T-helper 2 cell treated with Interferon-gamma antibody and Interleukin-4, amounts not matched to agents 5 μg/mL and 100 μg/mL, for 36 hours (primary cell): ENCODE measurements at regions not wholly inside any gene's neighbourhood (a gene's known extent, or its start where the extent isn't known, plus 50 kb on each side); places are given as distances from the start of the nearest gene placed in this dataset.

Source experiments
- DNase-seq: peaks from one replicate; pipeline ENCODE4 v3.0.0; 2021; ENCODE audit warnings: low spot score
- H3K27ac Mint-ChIP-seq: one replicate; pipeline ENCODE4 v1.8.0; 2021; ENCODE audit warnings: mild to moderate bottlenecking, mixed read lengths
- H3K27me3 Mint-ChIP-seq: one replicate; pipeline ENCODE4 v1.8.0; 2021; ENCODE audit warnings: low read depth, mixed read lengths
- H3K36me3 Mint-ChIP-seq: one replicate; pipeline ENCODE4 v1.8.0; 2021; ENCODE audit warnings: low read depth, mixed read lengths
- H3K4me1 Mint-ChIP-seq: one replicate; pipeline ENCODE4 v1.8.0; 2021; ENCODE audit warnings: low read depth, mixed read lengths
- H3K4me3 Mint-ChIP-seq: one replicate; pipeline ENCODE4 v1.8.0; 2022; ENCODE audit warnings: mild to moderate bottlenecking, moderate library complexity, mixed read lengths
- H3K9me3 Mint-ChIP-seq: one replicate; pipeline ENCODE4 v1.8.0; 2021; ENCODE audit warnings: mixed read lengths

DNA sequence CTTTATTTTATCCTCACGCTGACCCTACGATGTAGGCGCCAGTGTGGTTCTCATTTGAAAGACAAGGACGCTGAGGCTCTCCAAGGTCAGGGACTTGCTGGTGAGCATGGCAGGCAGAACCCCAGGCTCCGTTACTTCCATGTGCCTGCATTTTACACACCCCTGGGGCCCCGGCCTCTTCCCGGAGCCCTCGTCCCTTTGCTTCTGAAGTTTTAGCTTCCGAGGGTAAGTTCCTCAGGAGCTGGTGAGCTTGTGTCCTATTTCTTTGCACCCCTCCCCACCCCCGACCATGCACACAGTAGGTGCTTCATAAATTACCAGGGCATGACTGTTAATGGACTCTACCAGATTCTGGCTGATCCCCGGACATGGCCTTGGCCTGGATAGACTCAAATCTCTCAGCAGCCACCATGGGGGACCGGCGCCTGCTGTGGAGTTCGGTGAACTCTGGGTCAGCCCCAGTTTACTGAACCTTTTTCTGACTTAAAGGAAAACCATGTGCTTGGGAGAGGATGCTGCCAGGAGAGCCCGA lies 59.3 kb upstream of the RNU6ATAC start:
- Mint-ChIP-seq H3K36me3 (no peaks in the 10 kb centered on the region), H3K4me1 (no peaks in the 10 kb centered on the region), H3K4me3 (no peak overlapping the region), H3K27me3 (no peaks in the 10 kb centered on the region), H3K27ac (no peak overlapping the region), H3K9me3 (no peaks in the 10 kb centered on the region)
- no peak for DNase-seq

DNA sequence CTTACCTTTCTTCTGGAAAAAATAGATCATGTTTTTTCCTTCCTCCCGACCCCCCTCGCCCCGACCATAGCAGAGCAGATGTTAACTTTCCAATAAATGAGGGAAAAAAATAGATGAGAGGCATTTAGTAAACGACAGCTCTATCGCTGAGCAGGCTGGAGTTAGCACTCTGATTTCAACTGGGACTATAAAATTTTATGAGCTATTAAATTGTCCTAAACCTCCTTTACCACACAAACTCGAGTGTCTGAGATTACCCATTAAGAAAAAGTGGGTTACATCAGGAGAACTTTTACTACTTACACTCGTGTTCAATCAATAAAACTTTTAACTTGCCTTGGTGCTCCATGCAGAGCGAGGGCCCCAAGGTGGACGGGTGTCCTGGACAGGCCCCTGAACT lies 59.8 kb upstream of the RNU6ATAC start:
- no peaks in the 10 kb centered on the region for H3K36me3 Mint-ChIP-seq
- H3K9me3 Mint-ChIP-seq = no peaks in the 10 kb centered on the region
- no peaks in the 10 kb centered on the region for H3K27me3 Mint-ChIP-seq
- no peak for DNase-seq
- H3K4me3 Mint-ChIP-seq = no peak overlapping the region
- H3K4me1 Mint-ChIP-seq = no peaks in the 10 kb centered on the region
- H3K27ac Mint-ChIP-seq = no peak overlapping the region

DNA sequence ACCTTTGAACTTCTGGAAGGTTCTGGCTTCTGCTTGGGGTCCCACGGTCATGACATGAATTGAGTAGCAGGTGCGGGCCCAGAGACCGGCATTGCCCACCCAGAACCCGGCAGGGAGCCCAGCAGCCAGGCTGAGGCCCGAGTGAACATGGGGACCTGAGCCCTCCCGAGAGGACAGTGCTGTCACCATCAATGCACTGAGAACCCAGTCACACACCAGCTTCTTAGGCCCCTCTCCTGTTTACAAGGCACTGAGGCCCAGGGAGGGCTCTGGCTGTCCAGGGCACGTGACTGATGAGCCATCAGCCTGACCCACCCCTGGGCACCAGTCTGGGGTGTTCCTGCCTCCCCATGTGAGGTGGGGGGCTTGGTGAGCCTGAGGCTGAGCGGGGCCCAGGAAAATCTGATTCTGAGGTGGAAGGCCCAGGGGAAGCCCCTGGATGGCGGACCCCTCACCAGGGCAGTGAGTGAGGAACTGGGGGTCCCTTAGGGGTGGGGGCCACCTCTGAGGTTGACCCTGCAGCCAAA lies 60.3 kb upstream of the RNU6ATAC start:
- DNase-seq = no peak
- H3K36me3 Mint-ChIP-seq = no peaks in the 10 kb centered on the region
- no peaks in the 10 kb centered on the region for H3K4me1 Mint-ChIP-seq
- H3K9me3 Mint-ChIP-seq = no peaks in the 10 kb centered on the region
- no peak overlapping the region for H3K4me3 Mint-ChIP-seq
- no peaks in the 10 kb centered on the region for H3K27me3 Mint-ChIP-seq
- H3K27ac Mint-ChIP-seq = no peak overlapping the region

DNA sequence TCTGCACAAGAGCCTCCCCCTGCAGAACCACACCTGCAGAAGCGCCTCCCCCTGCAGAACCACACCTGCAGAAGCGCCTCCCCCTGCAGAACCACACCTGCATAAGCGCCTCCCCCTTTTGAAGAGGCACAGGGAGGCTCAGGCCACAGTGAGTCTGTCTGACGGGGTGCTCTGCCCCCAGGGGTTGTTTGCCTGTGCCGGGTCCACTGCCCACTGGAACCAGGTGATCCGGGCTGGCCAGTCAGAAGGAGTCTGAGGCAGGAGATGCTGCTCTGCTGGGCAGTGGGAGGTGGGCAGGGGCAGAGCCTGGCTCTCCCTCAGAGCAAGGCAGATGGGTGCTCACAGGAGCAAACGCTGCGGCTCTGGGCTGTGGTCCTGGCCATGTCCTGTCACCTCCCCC lies 60.8 kb upstream of the RNU6ATAC start:
- no peak overlapping the region for H3K27ac Mint-ChIP-seq
- DNase-seq = no peak

DNA sequence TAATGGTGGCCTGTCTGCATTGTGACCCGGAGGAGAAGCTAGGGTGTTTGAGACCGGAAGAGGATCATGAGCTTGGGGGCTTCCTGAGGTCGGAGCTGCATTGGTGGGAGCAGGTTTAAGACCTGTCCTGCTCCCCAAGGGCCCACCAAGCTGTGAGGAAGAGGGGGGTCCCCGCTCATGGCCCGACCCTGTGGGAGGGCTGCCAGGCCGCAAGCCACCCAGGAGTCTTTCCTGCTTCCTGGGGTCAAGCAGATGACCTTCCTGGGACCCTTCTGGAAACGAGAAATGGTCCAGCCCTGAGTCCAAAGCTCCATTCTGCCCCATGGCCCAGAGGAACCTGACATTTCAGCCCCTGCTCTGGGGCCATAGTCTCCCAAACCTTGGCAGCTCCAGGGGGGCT lies 61.5 kb upstream of the RNU6ATAC start:
- Mint-ChIP-seq H3K36me3 (no peaks in the 10 kb centered on the region), H3K4me1 (no peaks in the 10 kb centered on the region), H3K9me3 (no peaks in the 10 kb centered on the region), H3K27ac (no peak overlapping the region), H3K27me3 (no peaks in the 10 kb centered on the region), H3K4me3 (no peak overlapping the region)
- DNase-seq = no peak

More for the DNA sequence above, 60.8 kb upstream of the RNU6ATAC start:
- Mint-ChIP-seq H3K9me3 (no peaks in the 10 kb centered on the region), H3K4me3 (no peak overlapping the region), H3K36me3 (no peaks in the 10 kb centered on the region), H3K4me1 (no peaks in the 10 kb centered on the region), H3K27me3 (no peaks in the 10 kb centered on the region)

DNA sequence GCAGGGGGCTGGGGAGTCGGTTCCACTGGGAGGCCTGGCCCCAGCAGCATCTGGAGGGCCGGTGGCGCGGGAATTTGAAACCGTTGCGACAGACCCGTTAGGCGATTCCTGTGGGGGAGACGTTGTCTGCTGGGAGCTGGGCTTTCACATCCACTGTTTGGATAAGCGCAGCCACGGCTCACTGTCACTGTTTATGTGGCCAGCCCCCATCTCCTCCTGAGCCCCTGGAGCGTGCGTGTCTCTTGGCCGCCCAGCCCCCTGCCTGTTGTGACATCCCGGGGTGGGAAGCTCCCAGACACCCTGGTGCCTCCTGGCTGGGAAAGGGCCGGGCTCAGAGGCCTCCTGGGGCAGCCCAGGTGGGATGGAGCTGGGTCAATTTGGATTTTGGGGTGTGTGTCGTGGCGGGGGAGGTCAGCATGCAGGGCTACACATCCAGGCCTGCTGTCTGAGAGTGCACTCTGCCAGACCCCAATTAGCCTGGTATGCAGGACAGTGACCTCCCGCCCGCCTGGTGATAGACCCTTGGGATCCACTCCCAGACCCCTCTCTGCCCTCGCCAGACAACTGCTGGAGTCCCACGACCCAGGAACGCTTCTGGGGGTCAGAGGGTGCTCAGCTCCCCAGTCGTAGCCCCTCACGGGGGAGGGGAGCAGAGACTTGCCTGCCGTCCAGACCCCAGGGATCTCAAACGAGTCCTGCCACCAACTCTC lies 62.0 kb upstream of the RNU6ATAC start:
- no peaks in the 10 kb centered on the region for H3K4me1 Mint-ChIP-seq

DNA sequence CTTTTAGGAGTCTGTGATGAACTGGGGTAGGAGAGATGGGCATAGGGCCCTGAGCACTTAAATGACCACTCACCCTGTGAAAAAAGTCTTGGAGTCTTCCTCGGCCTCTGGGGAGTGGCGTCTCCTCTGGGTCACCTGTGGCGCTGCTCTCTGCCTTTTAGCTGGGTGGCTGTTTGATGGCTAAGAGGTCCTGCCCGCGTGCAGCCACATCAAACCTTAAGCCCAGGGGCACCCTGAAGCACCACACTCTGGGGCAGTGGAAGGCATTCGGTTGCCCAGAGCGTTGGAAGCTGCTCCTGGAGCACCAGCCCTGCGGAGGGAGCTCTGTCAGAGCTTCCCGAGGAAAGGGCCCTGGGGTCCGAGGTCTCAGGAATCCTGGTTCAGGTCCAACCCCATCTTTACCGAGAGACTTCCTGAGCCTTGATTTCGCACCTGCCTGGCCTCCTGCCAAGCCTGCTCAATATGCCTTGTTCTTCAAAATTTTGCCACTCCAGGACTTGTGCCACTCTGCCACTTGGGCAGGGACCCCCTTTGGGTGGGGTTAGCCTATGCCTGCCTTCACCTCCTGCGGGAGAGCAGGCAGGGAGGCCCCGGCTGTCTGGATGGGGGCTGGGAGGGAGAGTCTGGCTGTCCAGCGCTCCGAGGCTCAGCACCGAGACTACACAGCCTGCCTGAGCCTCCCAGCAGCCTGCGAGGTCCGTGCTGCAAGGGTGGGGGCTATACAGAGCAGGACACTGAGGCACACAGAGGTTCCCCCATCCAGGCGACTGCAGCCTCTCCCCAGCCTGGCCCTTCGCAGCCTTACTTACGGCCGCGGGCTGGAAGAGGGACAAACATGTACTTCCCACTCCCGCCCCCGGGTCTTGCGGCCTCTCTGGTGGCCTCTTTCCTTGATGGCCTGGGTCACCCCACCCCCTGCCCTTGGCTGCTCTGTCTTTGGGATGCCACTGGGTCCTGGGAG lies 63.4 kb upstream of the RNU6ATAC start:
- H3K4me3 Mint-ChIP-seq = no peak overlapping the region
- H3K36me3 Mint-ChIP-seq = no peaks in the 10 kb centered on the region
- no peaks in the 10 kb centered on the region for H3K4me1 Mint-ChIP-seq
- H3K27me3 Mint-ChIP-seq = no peaks in the 10 kb centered on the region
- no peaks in the 10 kb centered on the region for H3K9me3 Mint-ChIP-seq
- no peak for DNase-seq
- H3K27ac Mint-ChIP-seq = no peak overlapping the region

More for the DNA sequence above, 62.0 kb upstream of the RNU6ATAC start:
- H3K36me3 Mint-ChIP-seq = no peaks in the 10 kb centered on the region
- H3K4me3 Mint-ChIP-seq = no peak overlapping the region
- H3K27ac Mint-ChIP-seq = no peak overlapping the region
- H3K27me3 Mint-ChIP-seq = no peaks in the 10 kb centered on the region
- no peak for DNase-seq
- H3K9me3 Mint-ChIP-seq = no peaks in the 10 kb centered on the region

DNA sequence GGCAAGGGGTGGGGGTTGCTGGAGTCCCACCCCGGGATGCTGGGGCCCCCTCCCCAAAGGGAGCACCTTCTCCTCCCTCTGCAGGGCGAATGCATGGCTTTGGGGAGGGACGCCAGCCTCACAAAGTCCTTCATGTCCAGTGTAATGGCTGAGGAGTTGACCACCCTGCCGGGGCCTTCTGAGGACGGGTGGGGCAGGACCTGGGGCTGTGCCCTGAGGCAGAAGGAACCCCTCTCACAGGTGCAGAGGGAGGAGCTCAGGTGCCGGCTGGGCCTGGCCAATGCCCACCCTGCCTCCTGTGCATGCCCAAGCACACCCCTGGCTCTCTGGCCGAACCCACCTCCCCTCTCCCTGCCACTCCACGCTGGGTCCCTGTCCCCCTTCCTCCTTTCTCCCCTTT lies 64.3 kb upstream of the RNU6ATAC start:
- Mint-ChIP-seq H3K27me3 (no peaks in the 10 kb centered on the region), H3K27ac (no peak overlapping the region), H3K9me3 (no peaks in the 10 kb centered on the region), H3K36me3 (no peaks in the 10 kb centered on the region), H3K4me3 (no peak overlapping the region), H3K4me1 (no peaks in the 10 kb centered on the region)
- no peak for DNase-seq

DNA sequence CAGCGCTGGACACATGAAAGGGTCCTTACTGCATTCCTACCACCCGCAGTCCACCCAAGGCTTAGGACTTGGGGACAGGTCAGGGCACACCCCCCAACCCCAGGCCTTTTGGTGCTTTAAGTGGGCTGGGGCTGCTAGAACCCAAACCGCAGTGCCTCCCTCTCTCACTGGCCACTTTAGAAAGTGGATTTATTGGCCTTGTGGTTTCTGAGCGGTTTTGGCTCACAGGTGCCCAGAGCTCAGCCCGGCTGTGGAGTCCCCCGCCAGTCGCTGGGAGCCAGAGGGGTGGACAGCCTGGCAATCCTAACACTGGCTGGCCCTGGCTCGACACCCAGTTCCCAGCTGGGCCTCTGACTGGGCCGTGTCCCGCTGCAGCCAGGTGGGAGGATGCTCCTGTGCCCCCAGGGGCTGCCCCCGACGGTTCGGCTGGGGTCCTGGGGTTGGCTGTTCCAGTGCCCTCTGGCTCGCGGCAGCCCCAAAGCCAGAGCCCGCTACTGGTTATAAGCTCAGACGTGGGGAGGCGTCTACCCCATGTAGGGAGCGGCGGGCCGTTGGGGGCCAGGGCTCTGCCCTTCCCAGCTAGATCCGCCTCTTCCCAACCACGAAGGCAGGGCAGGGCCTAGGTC lies 65.2 kb upstream of the RNU6ATAC start:
- Mint-ChIP-seq H3K36me3 (no peaks in the 10 kb centered on the region), H3K4me3 (no peak overlapping the region), H3K9me3 (no peaks in the 10 kb centered on the region), H3K4me1 (no peaks in the 10 kb centered on the region), H3K27me3 (no peaks in the 10 kb centered on the region), H3K27ac (no peak overlapping the region)
- DNase-seq = no peak

DNA sequence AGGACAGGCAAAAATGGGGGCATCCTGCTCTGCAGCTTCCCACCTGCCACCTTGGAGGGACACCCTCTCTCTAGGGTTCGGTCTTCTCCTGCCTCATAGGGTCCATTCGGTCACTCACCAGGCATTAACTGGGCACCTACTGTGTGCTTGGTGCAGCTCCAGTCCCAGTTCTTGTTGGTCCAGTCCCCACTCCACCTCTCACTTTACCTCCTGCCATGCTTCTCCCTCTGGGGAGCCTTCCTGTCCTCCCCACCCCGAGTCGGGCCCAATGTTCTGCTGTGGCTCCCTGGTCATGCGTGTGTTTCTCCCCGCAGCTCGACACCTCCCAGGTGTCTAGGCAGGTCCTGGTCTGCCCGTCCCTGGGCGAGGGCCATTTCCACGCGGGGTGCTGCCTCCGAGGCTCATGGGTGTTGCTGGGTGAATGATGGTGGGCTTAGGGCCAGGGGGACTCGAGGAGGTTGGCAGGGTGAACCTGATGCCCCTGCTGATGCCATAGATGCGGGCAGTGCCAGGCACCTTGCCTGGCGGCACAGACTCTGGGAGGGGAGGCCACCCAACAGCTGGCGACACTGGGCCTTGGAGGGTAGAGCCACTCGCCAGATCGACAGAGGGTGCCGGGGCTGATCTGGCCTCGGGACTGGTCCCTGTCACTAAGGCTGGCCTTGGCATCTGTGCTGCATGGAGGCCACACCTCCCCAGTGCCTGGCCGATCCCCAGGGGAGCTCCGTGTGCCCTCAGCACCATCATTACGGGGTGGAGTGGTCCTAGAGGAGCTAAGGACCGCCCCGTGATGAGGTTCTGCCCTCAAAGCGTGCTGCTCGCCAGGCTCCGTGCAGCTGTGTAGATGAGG lies 66.0 kb upstream of the RNU6ATAC start:
- Mint-ChIP-seq H3K9me3 (no peaks in the 10 kb centered on the region), H3K4me1 (no peaks in the 10 kb centered on the region), H3K4me3 (no peak overlapping the region), H3K36me3 (no peaks in the 10 kb centered on the region), H3K27ac (peak overlapping the region; percentile 31), H3K27me3 (no peaks in the 10 kb centered on the region)
- no peak for DNase-seq

DNA sequence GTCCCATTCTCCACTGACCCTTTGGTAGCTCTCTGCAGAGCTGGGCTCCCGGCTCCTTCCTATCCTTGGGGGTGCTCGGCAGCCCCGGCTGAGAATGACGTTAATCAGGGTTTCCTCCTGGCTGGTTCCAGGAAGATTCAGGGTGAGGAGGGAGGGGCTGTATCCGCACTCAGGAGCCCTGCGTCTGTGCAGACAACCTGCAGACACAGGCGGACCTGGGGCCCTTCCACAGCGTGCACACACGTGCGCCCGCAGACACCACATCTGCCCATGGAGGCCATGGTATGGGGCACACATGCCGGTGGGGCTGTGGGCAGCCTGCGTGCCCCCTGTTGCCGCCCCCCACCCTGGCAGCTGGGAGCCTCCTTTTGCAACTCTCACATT lies 66.6 kb upstream of the RNU6ATAC start:
- no peaks in the 10 kb centered on the region for H3K36me3 Mint-ChIP-seq
- no peaks in the 10 kb centered on the region for H3K9me3 Mint-ChIP-seq
- DNase-seq = no peak
- H3K27ac Mint-ChIP-seq = no peak overlapping the region
- no peak overlapping the region for H3K4me3 Mint-ChIP-seq
- no peaks in the 10 kb centered on the region for H3K27me3 Mint-ChIP-seq
- no peaks in the 10 kb centered on the region for H3K4me1 Mint-ChIP-seq

DNA sequence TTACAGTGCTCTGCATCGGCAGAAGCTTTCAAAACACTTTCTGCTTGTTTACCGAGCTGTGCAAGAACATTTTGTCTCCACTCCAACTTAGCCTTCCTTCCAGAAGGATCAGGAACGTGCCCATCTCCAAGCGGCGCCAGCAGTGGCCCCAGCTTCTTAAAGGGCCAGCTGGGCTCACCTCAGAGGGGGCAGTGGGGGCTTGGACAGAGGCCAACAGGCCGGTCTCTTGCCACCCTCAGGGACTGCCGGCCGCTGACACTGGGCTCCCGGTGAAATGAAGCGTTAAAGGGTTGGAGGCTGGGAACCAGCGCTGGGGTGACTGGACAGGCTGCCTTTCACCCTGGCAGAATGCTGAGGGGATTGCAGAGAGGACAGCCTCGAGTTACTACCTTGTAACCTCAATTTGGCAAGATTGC lies 67.0 kb upstream of the RNU6ATAC start:
- Mint-ChIP-seq H3K9me3 (no peaks in the 10 kb centered on the region), H3K36me3 (no peaks in the 10 kb centered on the region), H3K4me3 (no peak overlapping the region), H3K27me3 (no peaks in the 10 kb centered on the region), H3K4me1 (no peaks in the 10 kb centered on the region), H3K27ac (no peak overlapping the region)
- no peak for DNase-seq

DNA sequence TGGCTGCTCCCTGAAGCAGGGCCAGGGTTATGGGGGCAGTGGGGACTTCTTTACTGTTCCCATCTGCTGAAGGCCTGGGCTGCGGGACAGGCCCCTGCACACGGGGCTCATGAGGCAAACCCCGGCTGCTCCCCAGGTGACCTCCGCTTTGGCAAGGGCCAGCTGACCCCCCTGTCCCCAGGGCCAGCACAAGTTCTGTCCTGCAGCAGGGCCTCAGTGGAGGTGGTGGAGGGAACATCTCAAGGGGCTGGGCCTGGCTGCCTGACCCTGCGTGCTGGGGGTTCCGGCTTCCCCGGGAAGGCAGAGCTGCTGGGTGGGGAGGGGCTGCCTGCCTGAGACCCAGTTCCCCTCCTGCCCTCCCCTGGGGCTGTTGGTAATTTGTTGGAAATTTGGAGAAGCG lies 67.4 kb upstream of the RNU6ATAC start:
- no peak overlapping the region for H3K4me3 Mint-ChIP-seq
- H3K4me1 Mint-ChIP-seq = no peaks in the 10 kb centered on the region
- no peaks in the 10 kb centered on the region for H3K36me3 Mint-ChIP-seq
- no peak for DNase-seq
- H3K9me3 Mint-ChIP-seq = no peaks in the 10 kb centered on the region
- H3K27me3 Mint-ChIP-seq = no peaks in the 10 kb centered on the region
- no peak overlapping the region for H3K27ac Mint-ChIP-seq
